ENCODE measurements at regions not wholly inside any gene's neighbourhood (a gene's known extent, or its start where the extent isn't known, plus 50 kb on each side); places are given as distances from the start of the nearest gene placed in this dataset.
"Not testable (repeated sequence)": the region's sequence is repeated elsewhere in the genome, so short reads cannot be mapped to it uniquely, and the experiment has no call there.

- DNase-seq (ENCODE audit: low spot score) = no peak
These were observed 50.2 kb upstream of the DACT2 start for GRCh38 chr6:168369786-168370185.

GRCh38 chr6:168370310-168370991, 50.9 kb upstream of the DACT2 start:
- peak; percentile 63 for DNase-seq (ENCODE audit: low spot score)

- DNase-seq (ENCODE audit: low spot score) = no peak
These were observed 51.6 kb upstream of the DACT2 start for GRCh38 chr6:168371185-168371584.

- DNase-seq (ENCODE audit: low spot score) = no peak
These were observed 52.0 kb upstream of the DACT2 start for GRCh38 chr6:168371618-168371980.

- no peak for DNase-seq (ENCODE audit: low spot score)
These were observed 52.6 kb upstream of the DACT2 start for GRCh38 chr6:168371981-168372711.

- no peak for DNase-seq (ENCODE audit: low spot score)
These were observed 53.3 kb upstream of the DACT2 start for GRCh38 chr6:168372889-168373288.

- DNase-seq (ENCODE audit: low spot score) = no peak
These were observed 53.8 kb upstream of the DACT2 start for GRCh38 chr6:168373389-168373788.

- DNase-seq (ENCODE audit: low spot score) = no peak
These were observed 54.5 kb upstream of the DACT2 start for GRCh38 chr6:168374051-168374502.

- no peak for DNase-seq (ENCODE audit: low spot score)
These were observed 55.0 kb upstream of the DACT2 start for GRCh38 chr6:168374541-168375071.

GRCh38 chr6:168376120-168376519, 56.5 kb upstream of the DACT2 start:
- DNase-seq (ENCODE audit: low spot score) = no peak

- no peak for DNase-seq (ENCODE audit: low spot score)
These were observed 57.4 kb upstream of the DACT2 start for GRCh38 chr6:168376811-168377483.

- DNase-seq (ENCODE audit: low spot score) = no peak
These were observed 57.9 kb upstream of the DACT2 start for GRCh38 chr6:168377484-168377855.

GRCh38 chr6:168377856-168378832, 58.6 kb upstream of the DACT2 start:
- no peak for DNase-seq (ENCODE audit: low spot score)

- not testable (repeated sequence) for DNase-seq (ENCODE audit: low spot score)
These were observed 60.0 kb upstream of the DACT2 start for GRCh38 chr6:168379579-168379978.

- DNase-seq (ENCODE audit: low spot score) = not testable (repeated sequence)
These were observed 60.6 kb upstream of the SMOC2 start for GRCh38 chr6:168380166-168380955.

GRCh38 chr6:168380956-168381605, 59.9 kb upstream of the SMOC2 start:
- no peak for DNase-seq (ENCODE audit: low spot score)

- no peak for DNase-seq (ENCODE audit: low spot score)
These were observed 59.1 kb upstream of the SMOC2 start for GRCh38 chr6:168381726-168382458.

GRCh38 chr6:168383062-168383854, 57.7 kb upstream of the SMOC2 start:
- no peak for DNase-seq (ENCODE audit: low spot score)

All from NAMALWA (cell line).